HG02840 (cell line): ENCODE measurements at regions not wholly inside any gene's neighbourhood (a gene's known extent, or its start where the extent isn't known, plus 50 kb on each side); places are given as distances from the start of the nearest gene placed in this dataset.

Source experiments
- ATAC-seq: cut with Tn5 transposase; IDR thresholded peaks from one replicate; pipeline ENCODE4 v1.9.1; 2021; ENCODE audit warnings: mild to moderate bottlenecking, moderate library complexity, moderate number of reproducible peaks; ENCODE audit not compliant: unreplicated experiment, low FRiP score

DNA sequence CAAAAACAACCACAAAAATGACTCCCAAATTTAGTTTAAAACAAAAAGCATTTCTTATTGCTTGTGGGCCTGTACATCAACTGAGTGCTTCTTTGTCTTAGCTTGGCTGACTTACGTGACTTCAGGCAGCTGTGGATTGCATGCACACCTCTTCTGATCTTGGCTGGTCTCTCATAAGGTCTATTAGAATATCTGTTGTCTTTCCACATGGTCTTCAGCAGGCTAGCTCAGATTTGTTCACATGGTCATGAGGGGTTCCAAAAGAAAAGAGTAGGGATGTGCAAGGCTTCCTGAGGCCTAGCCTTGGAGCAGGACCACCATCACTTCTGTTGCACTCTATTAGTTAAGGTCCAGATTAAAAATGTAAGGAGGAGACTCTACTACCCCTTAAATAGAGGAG lies 120.1 kb downstream of the LRRC70 start:
- ATAC-seq = no peak

DNA sequence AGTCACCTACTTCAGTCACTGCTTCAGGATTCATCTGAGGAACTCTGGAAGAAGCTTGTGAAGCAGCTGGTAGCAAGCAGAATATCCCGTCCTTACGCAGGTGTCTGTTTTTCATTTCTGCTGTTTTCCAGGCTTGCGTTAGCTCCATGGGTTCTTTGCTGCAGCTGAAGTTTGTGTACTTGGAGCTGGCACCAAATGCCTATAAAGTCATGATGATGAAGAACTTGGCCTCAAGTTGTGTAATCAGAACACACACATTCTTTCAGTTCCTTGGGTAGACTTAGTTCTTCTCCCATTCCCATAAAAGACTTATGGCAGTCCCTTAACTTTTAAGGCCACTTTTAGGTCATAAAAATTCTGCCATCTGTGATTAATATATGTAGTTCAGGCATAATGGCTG lies 116.7 kb downstream of the LRRC70 start:
- no peak for ATAC-seq

DNA sequence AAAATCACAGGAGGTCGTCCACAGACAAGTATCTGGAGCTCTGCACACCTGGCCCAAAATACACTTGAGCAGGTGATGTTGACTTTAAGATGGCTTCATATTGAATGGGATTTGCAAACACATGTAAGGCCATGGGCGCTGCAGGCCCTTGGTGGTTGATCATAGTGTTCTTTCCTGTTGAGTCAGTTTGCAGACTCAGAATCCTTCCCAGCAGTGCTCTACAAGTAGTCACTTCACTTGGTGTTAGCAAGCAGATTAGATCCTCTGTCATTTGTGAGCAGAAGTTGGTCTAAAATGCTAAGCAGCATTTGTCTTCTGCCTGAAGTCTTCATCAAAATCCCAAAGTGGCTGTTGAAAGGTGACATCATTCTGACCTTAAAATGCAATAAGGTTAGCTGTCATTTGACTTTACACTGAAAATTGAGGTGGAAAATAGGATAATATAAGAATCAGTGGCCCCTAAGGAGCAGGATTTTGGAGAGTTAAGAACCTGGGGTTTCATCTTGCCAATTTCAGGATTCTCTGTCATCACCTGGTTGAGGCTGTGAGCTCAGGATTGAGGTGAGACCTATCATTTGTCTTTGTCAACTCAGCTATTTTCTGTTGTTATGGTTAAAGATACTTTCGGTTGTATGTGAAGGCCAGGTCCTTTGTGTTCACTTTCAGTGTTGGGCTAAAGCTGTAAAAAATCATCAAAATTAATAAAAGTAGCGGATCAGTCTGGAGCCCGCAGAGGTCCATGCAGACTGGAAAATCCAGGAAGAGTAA lies 114.5 kb downstream of the LRRC70 start:
- no peak for ATAC-seq

DNA sequence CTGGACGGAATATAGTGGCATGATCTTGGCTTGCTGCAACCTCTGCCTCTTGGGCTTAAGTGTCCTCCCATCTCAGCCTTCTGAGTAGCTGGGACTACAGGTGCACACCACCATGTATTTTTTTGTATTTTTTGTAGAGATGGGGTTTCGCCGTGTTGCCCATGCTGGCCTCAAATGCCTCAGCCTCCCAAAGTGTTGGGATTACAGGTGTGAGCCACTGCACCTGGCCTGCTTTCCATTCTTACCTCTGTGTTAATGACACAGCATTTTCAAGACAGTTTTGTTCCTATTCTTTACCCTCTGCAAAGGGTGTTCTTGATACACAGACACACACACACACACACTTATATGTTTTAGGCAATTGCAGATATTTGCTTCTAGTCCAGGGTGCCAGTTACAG lies 113.3 kb downstream of the LRRC70 start:
- no peak for ATAC-seq

DNA sequence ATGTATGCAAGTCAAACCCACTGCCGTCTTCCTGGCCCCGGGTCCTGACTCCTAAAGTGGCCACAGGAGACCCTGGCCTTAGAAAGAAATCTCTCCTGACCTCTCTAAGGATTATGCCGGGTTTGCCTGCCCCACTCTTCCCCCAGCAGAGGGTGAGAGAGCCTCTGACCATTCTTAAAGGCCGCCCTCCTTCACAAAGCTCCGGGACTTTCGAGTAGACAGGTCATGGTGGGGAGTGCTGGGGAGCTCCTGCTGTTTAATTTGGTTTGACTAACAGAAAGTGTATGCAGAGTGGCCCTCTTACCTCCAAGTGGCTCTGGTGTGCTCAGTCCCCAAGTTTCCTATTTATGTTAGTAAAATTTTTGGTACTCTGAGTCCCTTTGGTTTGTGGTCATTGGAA lies 111.8 kb downstream of the LRRC70 start:
- ATAC-seq = no peak

DNA sequence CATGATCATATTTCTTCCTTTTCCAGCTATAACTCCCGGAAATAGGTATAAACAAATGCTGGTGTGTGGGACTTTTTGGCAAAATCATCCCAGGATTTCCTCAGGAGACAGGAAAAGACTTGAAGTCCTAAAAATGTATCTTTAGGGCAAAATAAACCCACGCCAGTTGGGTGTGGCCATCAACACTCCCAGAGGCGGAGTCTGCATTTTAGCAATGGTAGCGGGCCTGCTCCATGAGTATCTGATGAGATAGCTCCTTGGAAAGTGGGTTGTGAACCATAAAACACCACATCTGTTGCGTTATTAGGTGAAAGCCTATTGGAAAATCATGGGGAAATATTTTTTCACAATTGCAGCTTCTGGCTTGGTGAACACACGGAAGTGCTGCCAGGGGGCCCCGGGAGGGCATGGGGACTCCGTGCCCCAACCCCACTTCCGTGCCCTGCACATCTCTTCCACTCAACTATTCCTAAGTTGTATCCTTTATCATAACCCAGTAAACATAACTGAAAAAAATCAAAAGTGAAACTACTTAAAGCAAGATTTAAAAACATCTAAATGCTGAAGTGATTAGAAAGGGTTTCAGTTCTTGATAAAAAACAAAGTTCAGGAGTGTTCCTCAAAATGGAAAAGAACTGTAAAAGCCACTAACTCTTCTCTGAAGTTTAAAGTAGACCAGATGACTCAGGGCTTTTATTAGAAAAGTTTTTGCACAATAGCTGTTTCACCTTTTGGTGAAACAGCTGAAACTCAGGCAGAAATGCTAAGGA lies 111.2 kb downstream of the LRRC70 start:
- no peak for ATAC-seq

DNA sequence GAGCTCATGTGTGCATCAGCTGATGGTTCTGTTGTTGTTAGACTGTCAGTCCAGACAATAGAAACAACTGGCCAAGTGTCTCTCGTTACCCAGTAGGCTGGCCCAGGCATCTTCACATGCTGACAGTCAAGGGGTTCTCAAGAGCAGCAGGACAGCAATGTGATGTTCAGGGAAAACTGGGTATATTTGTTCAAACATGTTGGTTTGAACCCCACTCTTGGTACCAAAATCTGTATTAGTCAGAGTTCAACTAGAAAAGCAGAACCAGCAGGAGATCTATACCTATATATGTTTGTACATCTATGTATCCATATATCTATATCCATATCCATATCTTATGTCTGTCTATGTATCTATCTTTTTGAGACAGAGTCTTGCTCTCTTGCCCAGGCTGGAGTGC lies 108.1 kb downstream of the LRRC70 start:
- ATAC-seq = no peak

DNA sequence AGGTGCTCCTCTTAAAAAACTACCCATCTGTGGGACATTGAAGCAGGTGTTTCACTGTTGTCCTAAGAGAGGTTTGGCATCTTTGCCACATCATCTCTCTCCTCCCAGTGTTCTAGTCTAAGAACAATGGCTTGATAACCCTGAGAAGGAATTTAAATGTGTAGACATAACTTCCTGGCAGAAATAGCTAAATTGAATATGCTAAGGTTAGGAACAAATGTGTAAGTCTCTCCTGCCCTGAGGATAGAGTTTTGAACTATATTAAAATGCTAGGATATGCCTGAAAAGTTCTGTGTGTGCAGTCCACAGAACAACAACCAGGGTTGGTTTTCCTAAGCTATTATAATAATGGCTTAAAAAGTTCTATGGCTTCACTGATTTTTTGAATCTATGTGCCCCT lies 106.6 kb downstream of the LRRC70 start:
- no peak for ATAC-seq

DNA sequence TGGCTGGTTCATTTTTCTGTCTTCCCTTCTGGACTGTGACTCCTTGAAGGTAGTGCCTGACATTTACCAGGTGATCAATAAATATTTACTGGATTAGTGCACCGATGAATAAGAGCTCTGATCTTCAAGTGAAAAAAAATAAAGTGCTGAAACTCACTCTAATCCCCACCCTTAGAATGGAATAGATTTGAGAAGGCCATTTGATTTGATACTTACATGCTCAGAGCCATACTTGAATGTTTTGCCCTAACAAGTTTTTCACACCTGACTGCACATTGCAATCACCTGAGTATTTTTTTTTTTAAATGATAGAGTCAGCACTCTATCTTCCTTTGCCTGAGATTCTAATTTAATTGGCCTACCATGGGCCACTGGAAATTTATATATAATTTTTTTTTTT lies 105.7 kb downstream of the LRRC70 start:
- ATAC-seq = no peak

DNA sequence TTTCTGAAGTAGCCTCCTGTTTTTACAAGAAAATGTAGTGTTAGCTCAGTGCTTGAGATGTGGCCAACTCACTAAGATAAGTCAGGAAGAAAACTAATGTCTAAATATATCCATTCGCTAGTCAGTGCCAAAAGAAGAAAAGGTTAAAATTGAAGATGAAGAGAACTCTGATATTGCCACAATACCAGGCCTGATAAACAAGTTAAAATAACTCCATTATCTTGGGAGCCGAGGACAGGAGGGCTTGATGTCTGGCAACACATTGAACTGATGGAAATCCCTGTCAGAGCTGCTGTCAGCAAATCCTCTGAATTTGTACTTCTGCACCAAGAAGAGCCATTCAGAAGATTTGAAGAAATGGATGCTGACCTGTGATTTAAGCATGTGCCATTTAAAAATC lies 103.4 kb downstream of the LRRC70 start:
- ATAC-seq = no peak

DNA sequence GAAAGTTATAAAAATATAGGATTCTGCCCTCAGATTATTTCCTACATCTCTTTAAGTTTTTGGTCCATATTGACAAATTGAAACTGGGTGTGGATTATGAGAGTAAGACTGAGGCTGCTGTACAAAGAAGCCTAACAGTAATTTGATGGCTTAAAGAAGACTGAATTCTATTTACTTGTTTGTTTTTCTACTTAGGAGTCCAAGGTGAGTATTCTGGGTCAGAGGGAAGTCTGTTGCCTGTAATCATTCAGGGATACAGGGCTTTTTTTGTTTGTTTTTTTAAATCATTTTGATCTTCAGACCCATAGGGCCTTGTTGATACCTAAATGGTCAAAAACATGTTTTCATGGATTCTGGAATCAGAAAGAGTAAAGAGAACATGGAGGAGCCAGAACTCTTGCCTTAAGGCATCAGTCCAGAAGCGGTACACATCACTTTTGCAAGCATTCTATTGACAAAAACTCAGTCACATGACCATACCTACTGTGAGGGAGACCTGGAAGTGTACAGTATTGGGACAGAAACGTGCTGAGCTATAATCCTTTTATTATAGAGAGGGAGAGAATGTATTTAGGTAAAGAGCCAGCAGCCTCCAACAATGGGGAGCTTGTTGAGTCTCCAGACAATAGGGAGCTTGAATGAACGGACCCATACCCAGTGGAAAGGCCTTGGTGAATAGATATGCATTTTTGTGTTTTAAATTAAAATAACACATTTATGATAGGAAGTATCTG lies 102.7 kb downstream of the LRRC70 start:
- ATAC-seq = no peak

DNA sequence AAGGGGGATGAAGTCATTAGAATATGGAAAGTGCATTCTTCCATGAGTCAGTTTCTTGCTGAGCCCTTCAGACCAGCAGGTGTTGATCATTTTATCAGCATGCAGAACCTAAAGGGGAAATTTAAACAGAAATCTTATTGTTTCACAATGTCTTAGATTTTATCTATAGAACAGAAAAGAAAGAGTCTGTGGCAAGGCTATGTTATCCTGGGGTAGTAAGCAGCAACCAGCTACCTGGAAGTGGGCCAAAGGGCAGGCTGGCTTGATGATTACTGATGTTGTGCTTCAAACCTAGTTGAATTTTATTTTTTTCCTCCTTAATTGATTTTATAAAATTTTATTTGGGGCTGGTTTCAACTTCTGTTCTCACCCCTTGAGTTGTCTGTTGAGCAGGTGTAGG lies 101.5 kb downstream of the LRRC70 start:
- ATAC-seq = no peak
